OCI-LY1 (cell line): ENCODE measurements at regions not wholly inside any gene's neighbourhood (a gene's known extent, or its start where the extent isn't known, plus 50 kb on each side); places are given as distances from the start of the nearest gene placed in this dataset.

Experiments used
- EZH2 ChIP-seq: fragments of 200-600 bp; sonication (generic), shearing (Covaris generic); IDR thresholded peaks from 2 replicates; pipeline ENCODE4 v1.8.0; 2017; ENCODE audit warnings: borderline replicate concordance, mixed run types, mild to moderate bottlenecking, antibody characterized with exemption, low read length, moderate library complexity, mixed read lengths
- TF ChIP-seq, protein P1 (sequence below): fragments of 200-600 bp; sonication (generic), shearing (Covaris generic); IDR thresholded peaks from 2 replicates; pipeline ENCODE4 v1.5.1; 2017; ENCODE audit warnings: mild to moderate bottlenecking, antibody characterized with exemption, low read length, moderate library complexity, mixed read lengths

DNA sequence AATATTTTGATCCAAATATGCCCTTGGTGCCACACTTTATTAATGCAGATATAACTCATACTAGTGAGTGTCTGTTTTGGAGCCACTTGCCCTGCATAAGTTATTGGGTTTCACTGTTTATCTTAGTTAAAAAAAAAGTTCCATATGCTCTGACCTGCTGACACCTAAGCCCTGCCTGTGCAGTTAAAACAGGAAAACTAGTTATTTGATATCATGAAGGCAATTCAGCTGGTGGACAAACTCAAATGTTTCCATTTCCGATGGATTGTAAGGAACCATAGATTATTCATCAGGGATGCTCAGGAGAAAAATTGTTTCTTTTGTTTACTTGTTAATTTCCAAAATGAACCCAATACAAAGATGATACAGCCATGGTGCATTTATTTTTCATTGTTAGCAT lies 68.3 kb downstream of the NR2F2 start:
- TF ChIP-seq, protein P1, sequence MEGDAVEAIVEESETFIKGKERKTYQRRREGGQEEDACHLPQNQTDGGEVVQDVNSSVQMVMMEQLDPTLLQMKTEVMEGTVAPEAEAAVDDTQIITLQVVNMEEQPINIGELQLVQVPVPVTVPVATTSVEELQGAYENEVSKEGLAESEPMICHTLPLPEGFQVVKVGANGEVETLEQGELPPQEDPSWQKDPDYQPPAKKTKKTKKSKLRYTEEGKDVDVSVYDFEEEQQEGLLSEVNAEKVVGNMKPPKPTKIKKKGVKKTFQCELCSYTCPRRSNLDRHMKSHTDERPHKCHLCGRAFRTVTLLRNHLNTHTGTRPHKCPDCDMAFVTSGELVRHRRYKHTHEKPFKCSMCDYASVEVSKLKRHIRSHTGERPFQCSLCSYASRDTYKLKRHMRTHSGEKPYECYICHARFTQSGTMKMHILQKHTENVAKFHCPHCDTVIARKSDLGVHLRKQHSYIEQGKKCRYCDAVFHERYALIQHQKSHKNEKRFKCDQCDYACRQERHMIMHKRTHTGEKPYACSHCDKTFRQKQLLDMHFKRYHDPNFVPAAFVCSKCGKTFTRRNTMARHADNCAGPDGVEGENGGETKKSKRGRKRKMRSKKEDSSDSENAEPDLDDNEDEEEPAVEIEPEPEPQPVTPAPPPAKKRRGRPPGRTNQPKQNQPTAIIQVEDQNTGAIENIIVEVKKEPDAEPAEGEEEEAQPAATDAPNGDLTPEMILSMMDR: no peak
- TF ChIP-seq EZH2: no peak
